GM23338 (cell line): ENCODE measurements at regions not wholly inside any gene's neighbourhood (a gene's known extent, or its start where the extent isn't known, plus 50 kb on each side); places are given as distances from the start of the nearest gene placed in this dataset.

Source experiments
- ATAC-seq: fragments of 200-7000 bp; cut with Tn5 transposase; 3 replicates; pipeline ENCODE4 v1.9.1; 2020
- DNase-seq: peaks from one replicate; pipeline ENCODE4 v3.0.0-alpha.2; 2015; ENCODE audit warnings: low spot score
- H2AFZ ChIP-seq: fragments of 200-600 bp; sonication (generic); 2 replicates; pipeline ENCODE4 v1.8.0; 2016; ENCODE audit warnings: antibody characterized with exemption, mild to moderate bottlenecking, moderate library complexity
- H3F3A ChIP-seq: fragments of 200-600 bp; sonication (generic); replicated peaks from 2 replicates; pipeline ENCODE4 v1.8.0; 2017; ENCODE audit warnings: antibody characterized with exemption, mixed run types, low read depth
- H3K27ac ChIP-seq: fragments of 200-600 bp; sonication (generic); 2 replicates; pipeline ENCODE4 v1.6.1; 2016; ENCODE audit warnings: low read depth
- H3K27me3 ChIP-seq: fragments of 200-600 bp; sonication (generic); 2 replicates; pipeline ENCODE4 v1.8.0; 2016; ENCODE audit warnings: mild to moderate bottlenecking, mixed run types, moderate library complexity; ENCODE audit not compliant: insufficient read depth
- H3K36me3 ChIP-seq: fragments of 200-600 bp; sonication (generic); 2 replicates; pipeline ENCODE4 v1.8.0; 2016; ENCODE audit warnings: mild to moderate bottlenecking; ENCODE audit not compliant: insufficient read depth
- H3K4me1 ChIP-seq: fragments of 200-600 bp; sonication (generic); 2 replicates; pipeline ENCODE4 v1.8.0; 2016; ENCODE audit warnings: mild to moderate bottlenecking, moderate library complexity; ENCODE audit not compliant: insufficient read depth
- H3K4me2 ChIP-seq: fragments of 200-600 bp; sonication (generic); 2 replicates; pipeline ENCODE4 v1.7.1; 2017; ENCODE audit warnings: mixed run types
- H3K4me3 ChIP-seq: fragments of 200-600 bp; sonication (generic); 2 replicates; pipeline ENCODE4 v1.6.1; 2016; ENCODE audit warnings: mixed run types
- H3K79me2 ChIP-seq: fragments of 200-600 bp; sonication (generic); replicated peaks from 2 replicates; pipeline ENCODE4 v1.8.0; 2017; ENCODE audit warnings: mild to moderate bottlenecking; ENCODE audit not compliant: insufficient read depth
- H3K9me2 ChIP-seq: fragments of 200-600 bp; sonication (generic); 2 replicates; pipeline ENCODE4 v1.8.0; 2017; ENCODE audit not compliant: insufficient read depth
- H4K20me1 ChIP-seq: fragments of 200-600 bp; sonication (generic); replicated peaks from 2 replicates; pipeline ENCODE4 v1.8.0; 2017; ENCODE audit warnings: mild to moderate bottlenecking; ENCODE audit not compliant: insufficient read depth
- H3K27ac Mint-ChIP-seq: 2 replicates; pipeline ENCODE4 v1.8.0; 2020; ENCODE audit warnings: inconsistent platforms, mild to moderate bottlenecking, moderate library complexity, mixed read lengths
- H3K27me3 Mint-ChIP-seq: 3 replicates; pipeline ENCODE4 v1.8.0; 2022; ENCODE audit warnings: low read depth, mild to moderate bottlenecking, moderate library complexity, mixed read lengths, inconsistent platforms; ENCODE audit not compliant: insufficient read depth, poor library complexity
- H3K36me3 Mint-ChIP-seq: 3 replicates; pipeline ENCODE4 v1.8.0; 2021; ENCODE audit warnings: low read depth, mild to moderate bottlenecking, inconsistent platforms, moderate library complexity, mixed read lengths
- H3K4me1 Mint-ChIP-seq: 3 replicates; pipeline ENCODE4 v1.8.0; 2020; ENCODE audit warnings: mild to moderate bottlenecking, inconsistent platforms, mixed read lengths
- H3K4me3 Mint-ChIP-seq: 3 replicates; pipeline ENCODE4 v1.8.0; 2021; ENCODE audit warnings: moderate library complexity, mild to moderate bottlenecking, inconsistent platforms, mixed read lengths
- H3K9me3 Mint-ChIP-seq: 3 replicates; pipeline ENCODE4 v1.8.0; 2020; ENCODE audit warnings: moderate library complexity, mild to moderate bottlenecking, inconsistent platforms, mixed read lengths
- CREB1 ChIP-seq: fragments of 250-450 bp; sonication (Bioruptor Pico); IDR thresholded peaks from 2 replicates; pipeline ENCODE4 v1.5.0; 2020; ENCODE audit warnings: low read depth, mild to moderate bottlenecking, moderate library complexity
- EZH2 ChIP-seq: fragments of 200-600 bp; sonication (generic); IDR thresholded peaks from one replicate; pipeline ENCODE4 v1.8.0; 2017; ENCODE audit warnings: antibody characterized with exemption, mild to moderate bottlenecking, low read depth; ENCODE audit not compliant: unreplicated experiment
- EZH2phosphoT487 ChIP-seq: fragments of 200-600 bp; sonication (generic); IDR thresholded peaks from one replicate; pipeline ENCODE4 v1.8.1; 2018; ENCODE audit warnings: antibody characterized with exemption; ENCODE audit not compliant: unreplicated experiment
- NANOG ChIP-seq: IDR thresholded peaks from 2 replicates; pipeline ENCODE4 v1.6.1; 2016; ENCODE audit warnings: antibody characterized with exemption, borderline replicate concordance
- STAT1 ChIP-seq: IDR thresholded peaks from one replicate; pipeline ENCODE4 v1.6.1; 2016; ENCODE audit warnings: antibody characterized with exemption; ENCODE audit not compliant: unreplicated experiment
- ZNF114 ChIP-seq: fragments of 250-450 bp; sonication (Bioruptor Pico); IDR thresholded peaks from 2 replicates; pipeline ENCODE4 v1.5.0; 2020; ENCODE audit warnings: mild to moderate bottlenecking, moderate library complexity
- TF ChIP-seq, protein P1 (sequence below): fragments of 250-450 bp; sonication (Bioruptor Pico); IDR thresholded peaks from 2 replicates; pipeline ENCODE4 v1.5.0; 2020; ENCODE audit warnings: mild to moderate bottlenecking, moderate library complexity
- TF ChIP-seq, protein P2 (sequence below), 2 experiments: fragments of 200-600 bp in 1 of 2; sonication (generic) in 1 of 2; conservative IDR thresholded peaks; 2 replicates each; pipeline versions ENCODE4 v1.5.1 to v1.6.1; 2016 to 2017; ENCODE audit warnings: antibody characterized with exemption in 2 of 2, low read depth in 2 of 2, mild to moderate bottlenecking in 2 of 2, moderate library complexity in 1 of 2
- TF ChIP-seq, protein P3 (sequence below): IDR thresholded peaks from one replicate; pipeline ENCODE4 v1.6.1; 2018; ENCODE audit warnings: antibody characterized with exemption; ENCODE audit not compliant: unreplicated experiment

DNA sequence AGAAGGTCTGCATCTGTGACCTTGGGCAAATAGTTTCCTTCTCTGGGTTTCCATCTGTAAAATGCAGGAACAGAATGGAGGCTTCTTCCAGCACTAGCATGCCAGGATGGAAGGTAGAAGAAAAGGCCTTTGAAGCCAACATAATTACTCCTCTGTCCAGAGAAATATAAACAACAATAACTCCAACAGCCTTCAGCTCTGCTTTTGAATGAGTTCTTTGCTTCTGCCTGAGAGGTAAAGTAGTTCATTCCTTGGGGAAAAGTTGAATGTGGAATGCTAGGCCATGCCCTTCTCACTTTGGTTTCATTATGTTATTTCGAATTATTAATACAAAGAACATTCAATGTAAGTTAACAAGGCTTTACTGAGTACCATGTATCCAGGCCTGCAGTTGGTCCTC, 61.2 kb upstream of the BLID start:
- H3F3A ChIP-seq: no peaks in the 10 kb centered on the region
- no peaks in the 10 kb centered on the region for H3K79me2 ChIP-seq
- H3K27ac ChIP-seq: no peak overlapping the region
- peaks cover 16% of the 10 kb centered on the region for H3K4me1 ChIP-seq
- peaks cover 14% of the 10 kb centered on the region for H3K4me1 Mint-ChIP-seq
- ATAC-seq (no peak), DNase-seq (no peak)
- no peak overlapping the region for H3K27ac Mint-ChIP-seq
- no peak overlapping the region for H3K4me3 ChIP-seq
- H3K9me2 ChIP-seq: no peaks in the 10 kb centered on the region
- no peak overlapping the region for H3K4me3 Mint-ChIP-seq
- H3K36me3 ChIP-seq: no peaks in the 10 kb centered on the region
- no peaks in the 10 kb centered on the region for H4K20me1 ChIP-seq
- H3K9me3 Mint-ChIP-seq: no peaks in the 10 kb centered on the region
- H3K27me3 ChIP-seq: no peaks in the 10 kb centered on the region
- no peaks in the 10 kb centered on the region for H3K36me3 Mint-ChIP-seq
- no peak overlapping the region for H3K4me2 ChIP-seq
- no peak overlapping the region for H2AFZ ChIP-seq
- peaks cover 3% of the 10 kb centered on the region for H3K27me3 Mint-ChIP-seq
- no peak for TF ChIP-seq STAT1
- TF ChIP-seq, protein P1, sequence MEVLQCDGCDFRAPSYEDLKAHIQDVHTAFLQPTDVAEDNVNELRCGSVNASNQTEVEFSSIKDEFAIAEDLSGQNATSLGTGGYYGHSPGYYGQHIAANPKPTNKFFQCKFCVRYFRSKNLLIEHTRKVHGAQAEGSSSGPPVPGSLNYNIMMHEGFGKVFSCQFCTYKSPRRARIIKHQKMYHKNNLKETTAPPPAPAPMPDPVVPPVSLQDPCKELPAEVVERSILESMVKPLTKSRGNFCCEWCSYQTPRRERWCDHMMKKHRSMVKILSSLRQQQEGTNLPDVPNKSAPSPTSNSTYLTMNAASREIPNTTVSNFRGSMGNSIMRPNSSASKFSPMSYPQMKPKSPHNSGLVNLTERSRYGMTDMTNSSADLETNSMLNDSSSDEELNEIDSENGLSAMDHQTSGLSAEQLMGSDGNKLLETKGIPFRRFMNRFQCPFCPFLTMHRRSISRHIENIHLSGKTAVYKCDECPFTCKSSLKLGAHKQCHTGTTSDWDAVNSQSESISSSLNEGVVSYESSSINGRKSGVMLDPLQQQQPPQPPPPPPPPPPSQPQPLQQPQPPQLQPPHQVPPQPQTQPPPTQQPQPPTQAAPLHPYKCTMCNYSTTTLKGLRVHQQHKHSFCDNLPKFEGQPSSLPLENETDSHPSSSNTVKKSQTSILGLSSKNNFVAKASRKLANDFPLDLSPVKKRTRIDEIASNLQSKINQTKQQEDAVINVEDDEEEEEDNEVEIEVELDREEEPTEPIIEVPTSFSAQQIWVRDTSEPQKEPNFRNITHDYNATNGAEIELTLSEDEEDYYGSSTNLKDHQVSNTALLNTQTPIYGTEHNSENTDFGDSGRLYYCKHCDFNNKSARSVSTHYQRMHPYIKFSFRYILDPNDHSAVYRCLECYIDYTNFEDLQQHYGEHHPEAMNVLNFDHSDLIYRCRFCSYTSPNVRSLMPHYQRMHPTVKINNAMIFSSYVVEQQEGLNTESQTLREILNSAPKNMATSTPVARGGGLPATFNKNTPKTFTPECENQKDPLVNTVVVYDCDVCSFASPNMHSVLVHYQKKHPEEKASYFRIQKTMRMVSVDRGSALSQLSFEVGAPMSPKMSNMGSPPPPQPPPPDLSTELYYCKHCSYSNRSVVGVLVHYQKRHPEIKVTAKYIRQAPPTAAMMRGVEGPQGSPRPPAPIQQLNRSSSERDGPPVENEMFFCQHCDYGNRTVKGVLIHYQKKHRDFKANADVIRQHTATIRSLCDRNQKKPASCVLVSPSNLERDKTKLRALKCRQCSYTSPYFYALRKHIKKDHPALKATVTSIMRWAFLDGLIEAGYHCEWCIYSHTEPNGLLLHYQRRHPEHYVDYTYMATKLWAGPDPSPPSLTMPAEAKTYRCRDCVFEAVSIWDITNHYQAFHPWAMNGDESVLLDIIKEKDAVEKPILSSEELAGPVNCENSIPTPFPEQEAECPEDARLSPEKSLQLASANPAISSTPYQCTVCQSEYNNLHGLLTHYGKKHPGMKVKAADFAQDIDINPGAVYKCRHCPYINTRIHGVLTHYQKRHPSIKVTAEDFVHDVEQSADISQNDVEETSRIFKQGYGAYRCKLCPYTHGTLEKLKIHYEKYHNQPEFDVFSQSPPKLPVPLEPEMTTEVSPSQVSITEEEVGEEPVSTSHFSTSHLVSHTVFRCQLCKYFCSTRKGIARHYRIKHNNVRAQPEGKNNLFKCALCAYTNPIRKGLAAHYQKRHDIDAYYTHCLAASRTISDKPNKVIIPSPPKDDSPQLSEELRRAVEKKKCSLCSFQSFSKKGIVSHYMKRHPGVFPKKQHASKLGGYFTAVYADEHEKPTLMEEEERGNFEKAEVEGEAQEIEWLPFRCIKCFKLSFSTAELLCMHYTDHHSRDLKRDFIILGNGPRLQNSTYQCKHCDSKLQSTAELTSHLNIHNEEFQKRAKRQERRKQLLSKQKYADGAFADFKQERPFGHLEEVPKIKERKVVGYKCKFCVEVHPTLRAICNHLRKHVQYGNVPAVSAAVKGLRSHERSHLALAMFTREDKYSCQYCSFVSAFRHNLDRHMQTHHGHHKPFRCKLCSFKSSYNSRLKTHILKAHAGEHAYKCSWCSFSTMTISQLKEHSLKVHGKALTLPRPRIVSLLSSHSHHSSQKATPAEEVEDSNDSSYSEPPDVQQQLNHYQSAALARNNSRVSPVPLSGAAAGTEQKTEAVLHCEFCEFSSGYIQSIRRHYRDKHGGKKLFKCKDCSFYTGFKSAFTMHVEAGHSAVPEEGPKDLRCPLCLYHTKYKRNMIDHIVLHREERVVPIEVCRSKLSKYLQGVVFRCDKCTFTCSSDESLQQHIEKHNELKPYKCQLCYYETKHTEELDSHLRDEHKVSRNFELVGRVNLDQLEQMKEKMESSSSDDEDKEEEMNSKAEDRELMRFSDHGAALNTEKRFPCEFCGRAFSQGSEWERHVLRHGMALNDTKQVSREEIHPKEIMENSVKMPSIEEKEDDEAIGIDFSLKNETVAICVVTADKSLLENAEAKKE: no peak
- TF ChIP-seq, protein P2, sequence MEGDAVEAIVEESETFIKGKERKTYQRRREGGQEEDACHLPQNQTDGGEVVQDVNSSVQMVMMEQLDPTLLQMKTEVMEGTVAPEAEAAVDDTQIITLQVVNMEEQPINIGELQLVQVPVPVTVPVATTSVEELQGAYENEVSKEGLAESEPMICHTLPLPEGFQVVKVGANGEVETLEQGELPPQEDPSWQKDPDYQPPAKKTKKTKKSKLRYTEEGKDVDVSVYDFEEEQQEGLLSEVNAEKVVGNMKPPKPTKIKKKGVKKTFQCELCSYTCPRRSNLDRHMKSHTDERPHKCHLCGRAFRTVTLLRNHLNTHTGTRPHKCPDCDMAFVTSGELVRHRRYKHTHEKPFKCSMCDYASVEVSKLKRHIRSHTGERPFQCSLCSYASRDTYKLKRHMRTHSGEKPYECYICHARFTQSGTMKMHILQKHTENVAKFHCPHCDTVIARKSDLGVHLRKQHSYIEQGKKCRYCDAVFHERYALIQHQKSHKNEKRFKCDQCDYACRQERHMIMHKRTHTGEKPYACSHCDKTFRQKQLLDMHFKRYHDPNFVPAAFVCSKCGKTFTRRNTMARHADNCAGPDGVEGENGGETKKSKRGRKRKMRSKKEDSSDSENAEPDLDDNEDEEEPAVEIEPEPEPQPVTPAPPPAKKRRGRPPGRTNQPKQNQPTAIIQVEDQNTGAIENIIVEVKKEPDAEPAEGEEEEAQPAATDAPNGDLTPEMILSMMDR (conservative IDR thresholded peaks at IDR 0.05; ENCODE audit: low read depth in 2 of 2): no peak

DNA sequence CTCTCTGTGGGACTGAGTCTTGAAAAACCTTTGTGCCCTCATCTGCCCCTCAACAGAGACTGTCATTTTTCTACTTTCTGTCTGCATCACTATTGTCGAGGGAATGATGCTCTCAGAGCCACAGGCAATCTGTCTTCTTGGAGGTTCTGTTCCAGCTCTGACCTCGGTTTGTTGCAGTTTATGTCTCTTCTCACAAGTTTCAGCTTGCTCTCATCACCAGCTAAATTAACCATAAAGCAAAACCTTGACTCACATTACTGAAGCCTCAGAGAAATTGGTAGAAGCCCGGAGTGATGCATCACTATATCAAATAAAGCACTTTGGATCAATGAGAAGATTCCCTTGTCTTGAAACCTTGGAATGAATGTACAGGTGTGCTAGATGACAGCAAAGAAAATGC, 60.6 kb upstream of the BLID start:
- peaks cover 14% of the 10 kb centered on the region for H3K4me1 Mint-ChIP-seq
- H3K79me2 ChIP-seq: no peaks in the 10 kb centered on the region
- no peak for ATAC-seq
- no peaks in the 10 kb centered on the region for H3K36me3 Mint-ChIP-seq
- H3K9me3 Mint-ChIP-seq: no peaks in the 10 kb centered on the region
- H3K4me1 ChIP-seq: peaks cover 16% of the 10 kb centered on the region
- H4K20me1 ChIP-seq: no peaks in the 10 kb centered on the region
- H3F3A ChIP-seq: no peaks in the 10 kb centered on the region
- no peak overlapping the region for H3K4me2 ChIP-seq
- no peaks in the 10 kb centered on the region for H3K9me2 ChIP-seq
- DNase-seq: no peak
- H3K27me3 Mint-ChIP-seq: peaks cover 3% of the 10 kb centered on the region
- H3K36me3 ChIP-seq: no peaks in the 10 kb centered on the region
- H3K4me3 Mint-ChIP-seq: no peak overlapping the region
- H3K4me3 ChIP-seq: no peak overlapping the region
- no peak overlapping the region for H3K27ac Mint-ChIP-seq
- no peak overlapping the region for H2AFZ ChIP-seq
- no peak overlapping the region for H3K27ac ChIP-seq
- no peaks in the 10 kb centered on the region for H3K27me3 ChIP-seq
- TF ChIP-seq EZH2phosphoT487 (no peak), STAT1 (no peak), EZH2 (no peak), CREB1 (CRISPR knock-in tag) (no peak), ZNF114 (no peak), NANOG (no peak)
- TF ChIP-seq, protein P3, sequence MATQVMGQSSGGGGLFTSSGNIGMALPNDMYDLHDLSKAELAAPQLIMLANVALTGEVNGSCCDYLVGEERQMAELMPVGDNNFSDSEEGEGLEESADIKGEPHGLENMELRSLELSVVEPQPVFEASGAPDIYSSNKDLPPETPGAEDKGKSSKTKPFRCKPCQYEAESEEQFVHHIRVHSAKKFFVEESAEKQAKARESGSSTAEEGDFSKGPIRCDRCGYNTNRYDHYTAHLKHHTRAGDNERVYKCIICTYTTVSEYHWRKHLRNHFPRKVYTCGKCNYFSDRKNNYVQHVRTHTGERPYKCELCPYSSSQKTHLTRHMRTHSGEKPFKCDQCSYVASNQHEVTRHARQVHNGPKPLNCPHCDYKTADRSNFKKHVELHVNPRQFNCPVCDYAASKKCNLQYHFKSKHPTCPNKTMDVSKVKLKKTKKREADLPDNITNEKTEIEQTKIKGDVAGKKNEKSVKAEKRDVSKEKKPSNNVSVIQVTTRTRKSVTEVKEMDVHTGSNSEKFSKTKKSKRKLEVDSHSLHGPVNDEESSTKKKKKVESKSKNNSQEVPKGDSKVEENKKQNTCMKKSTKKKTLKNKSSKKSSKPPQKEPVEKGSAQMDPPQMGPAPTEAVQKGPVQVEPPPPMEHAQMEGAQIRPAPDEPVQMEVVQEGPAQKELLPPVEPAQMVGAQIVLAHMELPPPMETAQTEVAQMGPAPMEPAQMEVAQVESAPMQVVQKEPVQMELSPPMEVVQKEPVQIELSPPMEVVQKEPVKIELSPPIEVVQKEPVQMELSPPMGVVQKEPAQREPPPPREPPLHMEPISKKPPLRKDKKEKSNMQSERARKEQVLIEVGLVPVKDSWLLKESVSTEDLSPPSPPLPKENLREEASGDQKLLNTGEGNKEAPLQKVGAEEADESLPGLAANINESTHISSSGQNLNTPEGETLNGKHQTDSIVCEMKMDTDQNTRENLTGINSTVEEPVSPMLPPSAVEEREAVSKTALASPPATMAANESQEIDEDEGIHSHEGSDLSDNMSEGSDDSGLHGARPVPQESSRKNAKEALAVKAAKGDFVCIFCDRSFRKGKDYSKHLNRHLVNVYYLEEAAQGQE: no peak
